ENCODE measurements at regions not wholly inside any gene's neighbourhood (a gene's known extent, or its start where the extent isn't known, plus 50 kb on each side); places are given as distances from the start of the nearest gene placed in this dataset.

- no peak overlapping the region for H3K27ac ChIP-seq (ENCODE audit: low read depth, low read length)
- H3K4me1 ChIP-seq (ENCODE audit: control insufficient read depth in 3 of 3, insufficient read depth in 3 of 3, low read length in 3 of 3): no peaks in the 10 kb centered on the region
- no peaks in the 10 kb centered on the region for H3K9me3 ChIP-seq (ENCODE audit: control insufficient read depth in 3 of 3, low read length in 3 of 3)
- no peak overlapping the region for H3K9ac ChIP-seq (ENCODE audit: low read depth in 1 of 3, low read length in 3 of 3)
- H3K36me3 ChIP-seq (ENCODE audit: control insufficient read depth in 3 of 3, insufficient read depth in 3 of 3, low read length in 3 of 3): no peaks in the 10 kb centered on the region
- no peak overlapping the region for H3K4me3 ChIP-seq (ENCODE audit: low read length in 3 of 3)
- H3K27me3 ChIP-seq (ENCODE audit: control insufficient read depth in 3 of 3, insufficient read depth in 3 of 3, low read length in 3 of 3): no peaks in the 10 kb centered on the region
Observed at GRCh38 chr2:21416226-21416625, 292.5 kb downstream of the TDRD15 start.

GRCh38 chr2:21418456-21418855 is 294.7 kb downstream of the TDRD15 start:
- no peak overlapping the region for H3K9ac ChIP-seq (ENCODE audit: low read depth in 1 of 3, low read length in 3 of 3)
- no peaks in the 10 kb centered on the region for H3K9me3 ChIP-seq (ENCODE audit: control insufficient read depth in 3 of 3, low read length in 3 of 3)
- H3K27me3 ChIP-seq (ENCODE audit: control insufficient read depth in 3 of 3, insufficient read depth in 3 of 3, low read length in 3 of 3): no peaks in the 10 kb centered on the region
- no peaks in the 10 kb centered on the region for H3K36me3 ChIP-seq (ENCODE audit: control insufficient read depth in 3 of 3, insufficient read depth in 3 of 3, low read length in 3 of 3)
- H3K27ac ChIP-seq (ENCODE audit: low read depth, low read length): no peak overlapping the region
- no peaks in the 10 kb centered on the region for H3K4me1 ChIP-seq (ENCODE audit: control insufficient read depth in 3 of 3, insufficient read depth in 3 of 3, low read length in 3 of 3)
- no peak overlapping the region for H3K4me3 ChIP-seq (ENCODE audit: low read length in 3 of 3)

- Histone ChIP-seq H3K9ac (ENCODE audit: low read depth in 1 of 3, low read length in 3 of 3) (no peak overlapping the region), H3K27me3 (ENCODE audit: control insufficient read depth in 3 of 3, insufficient read depth in 3 of 3, low read length in 3 of 3) (no peaks in the 10 kb centered on the region), H3K9me3 (ENCODE audit: control insufficient read depth in 3 of 3, low read length in 3 of 3) (no peaks in the 10 kb centered on the region), H3K4me1 (ENCODE audit: control insufficient read depth in 3 of 3, insufficient read depth in 3 of 3, low read length in 3 of 3) (no peaks in the 10 kb centered on the region), H3K36me3 (ENCODE audit: control insufficient read depth in 3 of 3, insufficient read depth in 3 of 3, low read length in 3 of 3) (no peaks in the 10 kb centered on the region), H3K4me3 (ENCODE audit: low read length in 3 of 3) (no peak overlapping the region), H3K27ac (ENCODE audit: low read depth, low read length) (no peak overlapping the region)
Observed at GRCh38 chr2:21420553-21421335, 297.0 kb downstream of the TDRD15 start.

- Histone ChIP-seq H3K4me1 (ENCODE audit: control insufficient read depth in 3 of 3, insufficient read depth in 3 of 3, low read length in 3 of 3) (no peaks in the 10 kb centered on the region), H3K36me3 (ENCODE audit: control insufficient read depth in 3 of 3, insufficient read depth in 3 of 3, low read length in 3 of 3) (no peaks in the 10 kb centered on the region), H3K9ac (ENCODE audit: low read depth in 1 of 3, low read length in 3 of 3) (no peak overlapping the region), H3K9me3 (ENCODE audit: control insufficient read depth in 3 of 3, low read length in 3 of 3) (no peaks in the 10 kb centered on the region), H3K27me3 (ENCODE audit: control insufficient read depth in 3 of 3, insufficient read depth in 3 of 3, low read length in 3 of 3) (no peaks in the 10 kb centered on the region), H3K27ac (ENCODE audit: low read depth, low read length) (no peak overlapping the region), H3K4me3 (ENCODE audit: low read length in 3 of 3) (no peak overlapping the region)
Observed at GRCh38 chr2:21422050-21422449, 298.3 kb downstream of the TDRD15 start.

- no peak overlapping the region for H3K9ac ChIP-seq (ENCODE audit: low read depth in 1 of 3, low read length in 3 of 3)
- no peak overlapping the region for H3K4me3 ChIP-seq (ENCODE audit: low read length in 3 of 3)
- H3K36me3 ChIP-seq (ENCODE audit: control insufficient read depth in 3 of 3, insufficient read depth in 3 of 3, low read length in 3 of 3): no peaks in the 10 kb centered on the region
- H3K9me3 ChIP-seq (ENCODE audit: control insufficient read depth in 3 of 3, low read length in 3 of 3): no peaks in the 10 kb centered on the region
- H3K27me3 ChIP-seq (ENCODE audit: control insufficient read depth in 3 of 3, insufficient read depth in 3 of 3, low read length in 3 of 3): no peaks in the 10 kb centered on the region
- no peak overlapping the region for H3K27ac ChIP-seq (ENCODE audit: low read depth, low read length)
- no peaks in the 10 kb centered on the region for H3K4me1 ChIP-seq (ENCODE audit: control insufficient read depth in 3 of 3, insufficient read depth in 3 of 3, low read length in 3 of 3)
Observed at GRCh38 chr2:21422724-21423522, 299.2 kb downstream of the TDRD15 start.

- Histone ChIP-seq H3K4me1 (ENCODE audit: control insufficient read depth in 3 of 3, insufficient read depth in 3 of 3, low read length in 3 of 3) (no peaks in the 10 kb centered on the region), H3K9me3 (ENCODE audit: control insufficient read depth in 3 of 3, low read length in 3 of 3) (no peaks in the 10 kb centered on the region), H3K9ac (ENCODE audit: low read depth in 1 of 3, low read length in 3 of 3) (no peak overlapping the region), H3K36me3 (ENCODE audit: control insufficient read depth in 3 of 3, insufficient read depth in 3 of 3, low read length in 3 of 3) (no peaks in the 10 kb centered on the region), H3K27ac (ENCODE audit: low read depth, low read length) (no peak overlapping the region), H3K27me3 (ENCODE audit: control insufficient read depth in 3 of 3, insufficient read depth in 3 of 3, low read length in 3 of 3) (no peaks in the 10 kb centered on the region), H3K4me3 (ENCODE audit: low read length in 3 of 3) (no peak overlapping the region)
Observed at GRCh38 chr2:21423854-21424253, 300.1 kb downstream of the TDRD15 start.

- no peak overlapping the region for H3K4me3 ChIP-seq (ENCODE audit: low read length in 3 of 3)
- H3K9ac ChIP-seq (ENCODE audit: low read depth in 1 of 3, low read length in 3 of 3): no peak overlapping the region
- no peaks in the 10 kb centered on the region for H3K36me3 ChIP-seq (ENCODE audit: control insufficient read depth in 3 of 3, insufficient read depth in 3 of 3, low read length in 3 of 3)
- H3K4me1 ChIP-seq (ENCODE audit: control insufficient read depth in 3 of 3, insufficient read depth in 3 of 3, low read length in 3 of 3): no peaks in the 10 kb centered on the region
- H3K9me3 ChIP-seq (ENCODE audit: control insufficient read depth in 3 of 3, low read length in 3 of 3): no peaks in the 10 kb centered on the region
- H3K27ac ChIP-seq (ENCODE audit: low read depth, low read length): no peak overlapping the region
- H3K27me3 ChIP-seq (ENCODE audit: control insufficient read depth in 3 of 3, insufficient read depth in 3 of 3, low read length in 3 of 3): no peaks in the 10 kb centered on the region
Observed at GRCh38 chr2:21424375-21424774, 300.6 kb downstream of the TDRD15 start.

GRCh38 chr2:21427606-21428005 is 303.8 kb downstream of the TDRD15 start:
- Histone ChIP-seq H3K36me3 (ENCODE audit: control insufficient read depth in 3 of 3, insufficient read depth in 3 of 3, low read length in 3 of 3) (no peaks in the 10 kb centered on the region), H3K4me1 (ENCODE audit: control insufficient read depth in 3 of 3, insufficient read depth in 3 of 3, low read length in 3 of 3) (no peaks in the 10 kb centered on the region), H3K9ac (ENCODE audit: low read depth in 1 of 3, low read length in 3 of 3) (no peak overlapping the region), H3K9me3 (ENCODE audit: control insufficient read depth in 3 of 3, low read length in 3 of 3) (no peaks in the 10 kb centered on the region), H3K27ac (ENCODE audit: low read depth, low read length) (no peak overlapping the region), H3K4me3 (ENCODE audit: low read length in 3 of 3) (no peak overlapping the region), H3K27me3 (ENCODE audit: control insufficient read depth in 3 of 3, insufficient read depth in 3 of 3, low read length in 3 of 3) (no peaks in the 10 kb centered on the region)

GRCh38 chr2:21428754-21429153 is 305.0 kb downstream of the TDRD15 start:
- Histone ChIP-seq H3K27ac (ENCODE audit: low read depth, low read length) (no peak overlapping the region), H3K4me3 (ENCODE audit: low read length in 3 of 3) (no peak overlapping the region), H3K9me3 (ENCODE audit: control insufficient read depth in 3 of 3, low read length in 3 of 3) (no peaks in the 10 kb centered on the region), H3K27me3 (ENCODE audit: control insufficient read depth in 3 of 3, insufficient read depth in 3 of 3, low read length in 3 of 3) (no peaks in the 10 kb centered on the region), H3K9ac (ENCODE audit: low read depth in 1 of 3, low read length in 3 of 3) (no peak overlapping the region), H3K4me1 (ENCODE audit: control insufficient read depth in 3 of 3, insufficient read depth in 3 of 3, low read length in 3 of 3) (no peaks in the 10 kb centered on the region), H3K36me3 (ENCODE audit: control insufficient read depth in 3 of 3, insufficient read depth in 3 of 3, low read length in 3 of 3) (no peaks in the 10 kb centered on the region)

- Histone ChIP-seq H3K4me3 (ENCODE audit: low read length in 3 of 3) (no peak overlapping the region), H3K36me3 (ENCODE audit: control insufficient read depth in 3 of 3, insufficient read depth in 3 of 3, low read length in 3 of 3) (no peaks in the 10 kb centered on the region), H3K27ac (ENCODE audit: low read depth, low read length) (no peak overlapping the region), H3K27me3 (ENCODE audit: control insufficient read depth in 3 of 3, insufficient read depth in 3 of 3, low read length in 3 of 3) (no peaks in the 10 kb centered on the region), H3K9me3 (ENCODE audit: control insufficient read depth in 3 of 3, low read length in 3 of 3) (no peaks in the 10 kb centered on the region), H3K9ac (ENCODE audit: low read depth in 1 of 3, low read length in 3 of 3) (no peak overlapping the region), H3K4me1 (ENCODE audit: control insufficient read depth in 3 of 3, insufficient read depth in 3 of 3, low read length in 3 of 3) (no peaks in the 10 kb centered on the region)
Observed at GRCh38 chr2:21429747-21430146, 306.0 kb downstream of the TDRD15 start.
